ENCODE measurements at regions not wholly inside any gene's neighbourhood (a gene's known extent, or its start where the extent isn't known, plus 50 kb on each side); places are given as distances from the start of the nearest gene placed in this dataset.

DNA sequence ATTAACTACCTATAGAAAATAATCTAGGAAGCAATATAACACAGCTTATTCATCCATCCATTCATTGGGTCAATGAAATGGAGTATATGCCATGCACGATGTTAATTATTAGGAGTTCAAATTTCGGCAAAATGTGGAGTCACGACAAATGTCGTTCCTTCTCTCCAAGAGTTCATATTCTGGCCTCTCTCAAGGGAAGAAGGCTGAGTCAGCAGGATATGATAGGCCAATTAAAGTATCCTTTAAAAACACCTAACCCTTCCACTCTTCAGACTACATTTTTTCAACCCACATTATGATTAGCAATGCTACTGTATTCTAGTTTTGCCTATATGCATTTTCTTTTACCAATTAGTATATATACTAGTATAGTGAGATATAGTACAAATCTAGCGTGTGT lies 163.1 kb downstream of the LARP7 start:
- TF ChIP-seq ZNF274 (IDR thresholded peaks at IDR 0.05; ENCODE audit: low read depth, low read length) (no peak), YY1 (IDR thresholded peaks at IDR 0.05; ENCODE audit: insufficient read depth, insufficient read length) (no peak)
